SJSA1 (cell line): ENCODE measurements at regions not wholly inside any gene's neighbourhood (a gene's known extent, or its start where the extent isn't known, plus 50 kb on each side); places are given as distances from the start of the nearest gene placed in this dataset.
"Not testable (repeated sequence)": the region's sequence is repeated elsewhere in the genome, so short reads cannot be mapped to it uniquely, and the experiment has no call there.

ENCODE experiments used
- DNase-seq, 2 experiments: peaks; one replicate each; pipeline ENCODE4 v3.0.0-alpha.2; 2015 to 2020; ENCODE audit warnings: low spot score in 2 of 2, low read depth in 1 of 2
- H3K27ac ChIP-seq: fragments of 250-450 bp; sonication (Bioruptor Pico); 2 replicates; pipeline ENCODE4 v1.5.1; 2020; ENCODE audit warnings: mild to moderate bottlenecking, moderate library complexity
- H3K27me3 ChIP-seq: fragments of 250-450 bp; sonication (Bioruptor Pico); replicated peaks from 2 replicates; pipeline ENCODE4 v1.5.1; 2020; ENCODE audit warnings: mild to moderate bottlenecking, moderate library complexity
- H3K36me3 ChIP-seq: fragments of 250-450 bp; sonication (Bioruptor Pico); 2 replicates; pipeline ENCODE4 v1.5.1; 2020; ENCODE audit warnings: mild to moderate bottlenecking
- H3K4me1 ChIP-seq: fragments of 250-450 bp; sonication (Bioruptor Pico); replicated peaks from 2 replicates; pipeline ENCODE4 v1.6.1; 2021; ENCODE audit warnings: mild to moderate bottlenecking
- H3K4me3 ChIP-seq: fragments of 250-450 bp; sonication (Bioruptor Pico); 2 replicates; pipeline ENCODE4 v1.5.1; 2020; ENCODE audit warnings: mild to moderate bottlenecking
- H3K9me3 ChIP-seq: fragments of 250-450 bp; sonication (Bioruptor Pico); replicated peaks from 2 replicates; pipeline ENCODE4 v1.5.1; 2020; ENCODE audit warnings: mild to moderate bottlenecking

- Histone ChIP-seq H3K9me3 (no peaks in the 10 kb centered on the region; the same call in none of the 2 replicates), H3K36me3 (no peaks in the 10 kb centered on the region), H3K4me3 (no peak overlapping the region), H3K4me1 (peaks cover 25% of the 10 kb centered on the region), H3K27ac (peak overlapping the region; percentile 79), H3K27me3 (no peaks in the 10 kb centered on the region)
- DNase-seq = no peak
These were observed 99.9 kb upstream of the PPP1R26 start for GRCh38 chr9:135379540-135380267.

- Histone ChIP-seq H3K36me3 (no peaks in the 10 kb centered on the region), H3K4me3 (no peak overlapping the region), H3K4me1 (peaks cover 25% of the 10 kb centered on the region), H3K27me3 (no peaks in the 10 kb centered on the region), H3K27ac (peak overlapping the region; percentile 79), H3K9me3 (no peaks in the 10 kb centered on the region; the same call in none of the 2 replicates)
- peak; percentile 78 for DNase-seq
These were observed 99.1 kb upstream of the PPP1R26 start for GRCh38 chr9:135380311-135380960.

- no peak for DNase-seq
- Histone ChIP-seq H3K27me3 (no peaks in the 10 kb centered on the region), H3K9me3 (no peaks in the 10 kb centered on the region; the same call in none of the 2 replicates), H3K4me1 (peaks cover 25% of the 10 kb centered on the region), H3K4me3 (no peak overlapping the region), H3K36me3 (no peaks in the 10 kb centered on the region), H3K27ac (no peak overlapping the region)
These were observed 97.7 kb upstream of the PPP1R26 start for GRCh38 chr9:135381762-135382310.

- H3K4me1 ChIP-seq = peaks cover 25% of the 10 kb centered on the region
- H3K27ac ChIP-seq = no peak overlapping the region
- no peaks in the 10 kb centered on the region; the same call in 1 of the 2 replicates for H3K9me3 ChIP-seq
These were observed 95.4 kb upstream of the PPP1R26 start for GRCh38 chr9:135384226-135384625.

GRCh38 chr9:135384815-135385405 lies 94.7 kb upstream of the PPP1R26 start:
- not testable (repeated sequence) for H3K36me3 ChIP-seq, DNase-seq, H3K4me3 ChIP-seq, H3K27me3 ChIP-seq, H3K9me3 ChIP-seq, H3K27ac ChIP-seq
- peaks cover 18% of the 10 kb centered on the region for H3K4me1 ChIP-seq

More at GRCh38 chr9:135384226-135384625, 95.4 kb upstream of the PPP1R26 start:
- DNase-seq = no peak
- no peaks in the 10 kb centered on the region for H3K36me3 ChIP-seq
- H3K27me3 ChIP-seq = no peaks in the 10 kb centered on the region
- H3K4me3 ChIP-seq = no peak overlapping the region

GRCh38 chr9:135385793-135386192 lies 93.8 kb upstream of the PPP1R26 start:
- Histone ChIP-seq H3K36me3 (no peaks in the 10 kb centered on the region), H3K9me3 (no peaks in the 10 kb centered on the region; the same call in 1 of the 2 replicates), H3K27me3 (no peaks in the 10 kb centered on the region), H3K4me1 (peaks cover 12% of the 10 kb centered on the region), H3K4me3 (no peak overlapping the region), H3K27ac (no peak overlapping the region)
- DNase-seq = no peak

GRCh38 chr9:135387976-135388375 lies 91.6 kb upstream of the PPP1R26 start:
- no peaks in the 10 kb centered on the region for H3K9me3 ChIP-seq
- no peaks in the 10 kb centered on the region for H3K36me3 ChIP-seq
- no peak for DNase-seq
- no peaks in the 10 kb centered on the region for H3K27me3 ChIP-seq
- no peak overlapping the region for H3K27ac ChIP-seq
- H3K4me1 ChIP-seq = no peaks in the 10 kb centered on the region
- no peak overlapping the region for H3K4me3 ChIP-seq

- Histone ChIP-seq H3K27ac (no peak overlapping the region), H3K27me3 (no peaks in the 10 kb centered on the region), H3K4me3 (no peak overlapping the region), H3K9me3 (no peaks in the 10 kb centered on the region), H3K4me1 (no peaks in the 10 kb centered on the region), H3K36me3 (no peaks in the 10 kb centered on the region)
- no peak for DNase-seq
These were observed 91.1 kb upstream of the PPP1R26 start for GRCh38 chr9:135388530-135388929.

GRCh38 chr9:135391759-135392158 lies 87.8 kb upstream of the PPP1R26 start:
- DNase-seq = no peak
- Histone ChIP-seq H3K27me3 (no peaks in the 10 kb centered on the region), H3K36me3 (no peaks in the 10 kb centered on the region)

GRCh38 chr9:135392511-135392910 lies 87.1 kb upstream of the PPP1R26 start:
- no peak for DNase-seq
- no peaks in the 10 kb centered on the region for H3K4me1 ChIP-seq
- no peak overlapping the region for H3K27ac ChIP-seq
- H3K4me3 ChIP-seq = no peak overlapping the region
- H3K9me3 ChIP-seq = peaks cover 2% of the 10 kb centered on the region; the same call in 1 of the 2 replicates
- H3K36me3 ChIP-seq = no peaks in the 10 kb centered on the region
- no peaks in the 10 kb centered on the region for H3K27me3 ChIP-seq

More at GRCh38 chr9:135391759-135392158, 87.8 kb upstream of the PPP1R26 start:
- no peak overlapping the region for H3K27ac ChIP-seq
- H3K9me3 ChIP-seq = no peaks in the 10 kb centered on the region; the same call in 1 of the 2 replicates
- H3K4me3 ChIP-seq = no peak overlapping the region
- H3K4me1 ChIP-seq = no peaks in the 10 kb centered on the region

GRCh38 chr9:135394131-135394530 lies 85.5 kb upstream of the PPP1R26 start:
- H3K27me3 ChIP-seq = no peaks in the 10 kb centered on the region
- H3K36me3 ChIP-seq = no peaks in the 10 kb centered on the region
- no peak for DNase-seq
- no peak overlapping the region for H3K4me3 ChIP-seq
- no peaks in the 10 kb centered on the region for H3K4me1 ChIP-seq
- H3K27ac ChIP-seq = no peak overlapping the region
- H3K9me3 ChIP-seq = peaks cover 2% of the 10 kb centered on the region; the same call in 1 of the 2 replicates

- Histone ChIP-seq H3K4me3 (no peak overlapping the region), H3K27me3 (no peaks in the 10 kb centered on the region), H3K4me1 (no peaks in the 10 kb centered on the region), H3K9me3 (peaks cover 2% of the 10 kb centered on the region; the same call in 1 of the 2 replicates), H3K27ac (no peak overlapping the region), H3K36me3 (no peaks in the 10 kb centered on the region)
- DNase-seq = no peak
These were observed 84.6 kb upstream of the PPP1R26 start for GRCh38 chr9:135394699-135395645.

- DNase-seq = no peak
- Histone ChIP-seq H3K27me3 (no peaks in the 10 kb centered on the region), H3K36me3 (no peaks in the 10 kb centered on the region), H3K9me3 (peaks cover 2% of the 10 kb centered on the region; the same call in 1 of the 2 replicates), H3K27ac (no peak overlapping the region), H3K4me3 (no peak overlapping the region), H3K4me1 (no peaks in the 10 kb centered on the region)
These were observed 82.4 kb upstream of the PPP1R26 start for GRCh38 chr9:135397142-135397541.
